ENCODE measurements at regions not wholly inside any gene's neighbourhood (a gene's known extent, or its start where the extent isn't known, plus 50 kb on each side); places are given as distances from the start of the nearest gene placed in this dataset.
"Not testable (repeated sequence)": the region's sequence is repeated elsewhere in the genome, so short reads cannot be mapped to it uniquely, and the experiment has no call there.

DNA sequence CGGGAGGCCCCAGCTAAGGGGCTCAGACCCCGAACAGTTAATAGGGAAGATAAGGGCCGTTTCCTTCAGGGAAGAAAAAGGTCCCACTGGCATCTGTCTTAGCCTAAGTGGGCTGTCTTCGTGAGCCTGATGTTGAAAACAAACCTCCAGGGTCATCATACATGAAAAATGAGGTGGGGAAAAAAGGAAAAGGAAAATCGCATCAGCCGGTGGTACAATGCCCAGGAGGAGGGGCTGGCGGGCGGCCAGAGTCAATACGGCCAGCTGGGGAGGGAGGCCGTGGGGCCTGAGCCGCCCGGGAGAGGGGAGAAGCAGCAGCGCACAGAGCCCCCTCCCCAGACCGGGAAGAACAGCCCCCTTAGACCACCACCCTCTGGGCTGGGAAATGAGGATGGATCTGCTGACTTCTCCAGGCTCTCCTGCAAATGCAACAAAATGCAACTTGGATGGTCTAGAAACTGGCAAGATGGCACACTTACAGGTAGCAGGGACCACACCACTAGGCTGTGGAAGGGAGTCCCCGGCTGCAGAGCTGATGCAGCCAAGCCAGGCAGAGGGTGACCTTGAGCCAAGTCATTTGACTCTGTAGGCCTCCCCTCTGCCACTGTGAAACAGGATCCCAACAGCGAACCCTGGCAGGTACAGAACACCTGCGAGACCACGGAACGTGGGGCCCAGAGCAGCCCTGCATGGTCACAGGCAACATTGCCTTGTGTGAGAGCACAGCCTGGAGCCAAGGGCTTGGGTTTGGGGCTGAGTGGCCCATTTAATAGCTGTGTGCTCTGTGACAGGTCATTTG lies 448.5 kb downstream of the SOX9 start:
- no peaks in the 10 kb centered on the region for H3K9me3 Mint-ChIP-seq (ENCODE audit: low read depth)
- H3K36me3 Mint-ChIP-seq (ENCODE audit: low read depth): no peaks in the 10 kb centered on the region
- no peak overlapping the region for H3K4me3 Mint-ChIP-seq
- no peak overlapping the region for H3K27ac Mint-ChIP-seq
- intact Hi-C loops (cut with DNase I, micrococcal nuclease): no loop called here
- ATAC-seq (no peak), DNase-seq (no peak)
- CTCF ChIA-PET: interaction anchor here (1.3 kb wide), 1 partner anchor 10 kb away, joined by 5 read pairs; no protein-coding TSS in a partner anchor
- POLR2A ChIA-PET: no interaction called here
- peaks cover 2% of the 10 kb centered on the region for H3K4me1 Mint-ChIP-seq
- peaks cover 3% of the 10 kb centered on the region for H3K27me3 Mint-ChIP-seq

DNA sequence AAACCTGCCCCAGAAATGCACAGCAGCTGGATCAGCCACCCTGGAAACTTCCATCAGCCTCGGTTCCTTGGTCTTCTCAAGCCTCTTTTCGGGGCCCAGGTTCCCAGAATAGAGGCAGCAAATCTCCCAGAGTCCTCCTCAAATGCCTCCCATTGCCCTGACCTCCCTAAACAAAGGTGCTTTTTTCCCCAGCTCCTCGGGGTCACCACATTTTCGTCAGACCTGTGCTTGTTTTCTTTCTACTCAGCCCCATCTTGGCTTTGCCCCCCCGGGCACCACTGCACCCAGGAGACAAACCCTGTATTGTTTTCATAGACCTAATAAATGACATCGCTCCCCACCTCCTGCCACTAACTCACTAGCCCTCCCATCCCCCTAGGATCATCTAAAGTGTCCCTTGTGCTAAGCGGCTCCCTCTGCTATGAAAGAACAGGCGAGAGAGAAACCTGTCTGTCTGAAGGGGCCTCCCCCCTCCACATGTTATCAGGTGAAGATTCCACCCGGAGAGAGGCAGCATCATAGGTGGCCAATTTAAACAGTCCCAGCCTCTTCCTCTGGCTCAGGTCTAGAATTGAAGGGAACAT lies 451.1 kb downstream of the SOX9 start:
- POLR2A ChIA-PET: no interaction called here
- H3K36me3 Mint-ChIP-seq (ENCODE audit: low read depth): no peaks in the 10 kb centered on the region
- peaks cover 2% of the 10 kb centered on the region for H3K4me1 Mint-ChIP-seq
- DNase-seq (no peak), ATAC-seq (no peak)
- H3K27me3 Mint-ChIP-seq: peaks cover 4% of the 10 kb centered on the region
- no peak overlapping the region for H3K4me3 Mint-ChIP-seq
- intact Hi-C loops (cut with DNase I, micrococcal nuclease): no loop called here
- CTCF ChIA-PET: no interaction called here
- H3K27ac Mint-ChIP-seq: no peak overlapping the region
- H3K9me3 Mint-ChIP-seq (ENCODE audit: low read depth): no peaks in the 10 kb centered on the region

DNA sequence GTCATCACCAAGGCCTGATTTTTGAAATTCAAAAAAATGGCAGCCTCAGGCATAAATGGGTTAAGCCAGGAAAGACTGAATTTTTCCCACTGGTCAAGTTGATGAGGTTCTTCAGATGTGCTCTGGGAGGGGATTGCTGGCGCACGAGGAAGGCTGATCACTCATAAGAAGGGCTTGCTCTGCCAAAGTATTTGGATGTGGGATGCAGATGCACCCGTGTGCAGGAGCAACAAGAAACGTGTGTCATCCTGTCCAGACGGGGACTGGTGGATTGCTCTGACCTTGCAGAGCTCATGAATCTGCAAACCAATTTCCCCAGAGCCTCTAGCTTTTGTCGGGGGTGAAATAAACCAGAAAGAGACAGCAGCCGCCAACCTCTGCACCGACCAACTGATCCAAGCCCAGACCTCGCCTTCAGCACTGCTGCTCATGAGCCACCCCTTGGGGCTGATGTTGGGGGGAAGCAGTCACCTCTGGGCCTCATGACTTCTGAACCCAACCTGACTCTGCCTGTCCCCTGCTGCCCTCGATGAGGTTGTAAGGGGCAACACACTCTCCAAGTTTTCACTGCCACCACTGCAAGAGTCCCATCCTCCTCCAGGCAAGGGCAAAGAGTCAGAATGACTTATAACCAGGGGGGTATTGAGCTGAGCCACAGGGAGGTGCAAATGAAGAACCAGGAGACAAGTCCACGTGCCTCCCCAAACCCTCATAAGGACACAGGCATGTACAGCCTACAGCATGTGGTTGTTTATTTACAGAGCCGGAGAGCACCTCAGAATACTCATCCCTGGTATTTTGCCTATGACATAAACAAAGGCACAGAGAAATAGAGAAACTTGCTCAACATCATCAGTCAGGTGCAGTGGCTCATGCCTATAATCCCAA lies 452.0 kb downstream of the SOX9 start:
- H3K9me3 Mint-ChIP-seq (ENCODE audit: low read depth): no peaks in the 10 kb centered on the region
- H3K4me3 Mint-ChIP-seq: no peak overlapping the region
- H3K4me1 Mint-ChIP-seq: no peaks in the 10 kb centered on the region
- H3K36me3 Mint-ChIP-seq (ENCODE audit: low read depth): no peaks in the 10 kb centered on the region
- H3K27ac Mint-ChIP-seq: no peak overlapping the region
- H3K27me3 Mint-ChIP-seq: peaks cover 4% of the 10 kb centered on the region
- ChIA-PET POLR2A (no interaction called here), CTCF (interaction anchor here (0.6 kb wide), 1 partner anchor 10 kb away, joined by 3 read pairs; no protein-coding TSS in a partner anchor)
- ATAC-seq: no peak
- DNase-seq: no peak
- intact Hi-C loops (cut with DNase I, micrococcal nuclease): no loop called here

DNA sequence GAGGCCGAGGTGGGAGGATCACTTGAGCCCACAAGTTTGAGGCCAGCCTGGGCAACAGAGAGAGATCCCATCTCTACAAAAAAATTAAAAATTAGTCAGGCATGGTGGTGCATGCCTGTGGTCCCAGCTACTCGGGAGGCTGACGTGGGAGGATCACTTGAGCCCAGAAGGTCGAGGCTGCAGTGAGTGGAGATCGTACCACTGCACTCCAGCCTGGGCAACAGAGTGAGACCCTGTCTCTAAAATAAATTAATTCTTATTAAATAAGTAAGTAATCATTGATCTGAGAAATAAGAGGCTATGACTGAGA lies 452.6 kb downstream of the SOX9 start:
- CTCF ChIA-PET: interaction anchor here (0.6 kb wide), 1 partner anchor 9 kb away, joined by 3 read pairs; no protein-coding TSS in a partner anchor
- H3K9me3 Mint-ChIP-seq (ENCODE audit: low read depth); DNase-seq; POLR2A ChIA-PET; H3K36me3 Mint-ChIP-seq (ENCODE audit: low read depth); ATAC-seq; H3K4me1 Mint-ChIP-seq; H3K27ac Mint-ChIP-seq; intact Hi-C loops (cut with DNase I, micrococcal nuclease); H3K27me3 Mint-ChIP-seq; H3K4me3 Mint-ChIP-seq: not testable (repeated sequence)

DNA sequence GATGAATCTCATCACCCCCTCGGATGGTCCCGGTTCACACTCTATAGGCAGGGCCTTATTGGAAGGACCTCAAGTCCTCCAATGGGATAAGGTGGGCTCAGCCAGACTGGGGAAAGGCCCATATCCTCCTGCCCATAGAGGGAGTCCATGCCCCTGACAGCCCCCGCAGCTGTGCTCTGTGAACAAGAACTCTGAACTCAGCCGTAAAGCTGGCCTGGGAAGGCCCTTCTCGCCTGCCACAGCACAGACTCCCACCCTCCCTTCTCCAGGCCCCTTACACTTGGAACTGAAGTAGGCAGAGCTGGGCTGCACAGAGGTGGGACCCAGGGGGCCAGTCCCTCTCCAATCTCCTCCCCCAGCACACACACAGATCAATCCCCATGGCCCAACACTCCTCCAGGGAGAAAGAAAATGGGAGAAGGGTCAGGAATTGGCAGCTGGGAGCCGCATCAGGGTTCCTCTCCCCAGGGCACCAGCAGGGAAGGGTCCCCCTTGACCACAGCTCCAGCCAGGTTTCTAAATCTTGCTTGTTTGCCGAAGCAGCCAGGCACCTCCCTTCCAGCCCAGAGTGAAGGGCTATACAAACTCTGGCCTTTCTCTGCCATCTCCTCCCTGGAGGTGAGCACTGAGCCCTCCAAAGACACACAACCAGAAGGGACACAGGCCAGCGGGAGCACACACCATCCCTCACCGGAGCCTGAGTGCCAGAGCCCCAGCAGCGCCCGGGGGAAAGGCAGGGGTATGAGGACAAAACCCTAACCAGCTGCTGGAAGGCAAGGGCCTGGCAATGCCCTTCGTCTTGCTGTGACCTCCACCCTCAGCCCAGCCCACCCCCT lies 454.1 kb downstream of the SOX9 start:
- no peak overlapping the region for H3K27ac Mint-ChIP-seq
- ATAC-seq: no peak
- DNase-seq: no peak

DNA sequence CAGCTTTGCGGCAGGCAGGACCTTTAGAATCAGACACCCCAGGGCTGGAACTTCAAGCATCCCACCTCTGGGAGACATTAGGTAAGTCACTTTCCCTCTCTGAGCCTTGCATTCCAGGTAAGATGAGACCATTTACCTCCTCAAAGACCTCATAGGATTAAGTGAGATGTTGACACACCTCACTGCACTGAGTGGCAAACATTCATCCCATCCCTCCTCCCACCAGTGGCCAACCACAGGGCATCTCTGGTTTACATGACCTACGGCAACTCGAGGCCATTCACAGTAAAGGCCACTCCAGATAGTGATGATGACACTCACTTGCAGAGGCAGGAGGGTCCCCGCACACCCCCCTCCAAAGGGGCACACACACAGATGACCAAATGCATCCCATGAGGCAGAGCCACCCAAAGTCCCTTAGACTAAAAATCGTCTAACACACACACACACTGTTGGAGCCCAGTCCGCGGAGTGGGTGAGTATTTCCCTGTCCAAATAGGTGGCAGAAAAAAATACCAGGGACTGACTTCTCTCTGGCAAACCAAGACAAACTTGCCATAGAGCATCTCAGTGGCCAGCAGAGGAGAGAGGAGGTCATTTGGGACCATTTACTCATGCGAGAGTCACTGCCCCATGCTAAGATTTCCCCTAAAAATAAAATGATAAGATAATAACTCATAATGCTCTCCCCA lies 454.9 kb downstream of the SOX9 start:
- H3K4me1 Mint-ChIP-seq: no peaks in the 10 kb centered on the region
- intact Hi-C loops (cut with DNase I, micrococcal nuclease): no loop called here
- CTCF ChIA-PET: no interaction called here
- H3K27me3 Mint-ChIP-seq: peaks cover 4% of the 10 kb centered on the region
- no peak overlapping the region for H3K27ac Mint-ChIP-seq
- H3K9me3 Mint-ChIP-seq (ENCODE audit: low read depth): no peaks in the 10 kb centered on the region
- DNase-seq (no peak), ATAC-seq (no peak)
- H3K4me3 Mint-ChIP-seq: no peak overlapping the region
- POLR2A ChIA-PET: no interaction called here
- H3K36me3 Mint-ChIP-seq (ENCODE audit: low read depth): no peaks in the 10 kb centered on the region

More for the DNA sequence above, 454.1 kb downstream of the SOX9 start:
- intact Hi-C loops (cut with DNase I, micrococcal nuclease): no loop called here
- Mint-ChIP-seq H3K36me3 (ENCODE audit: low read depth) (no peaks in the 10 kb centered on the region), H3K27me3 (peaks cover 4% of the 10 kb centered on the region), H3K4me1 (no peaks in the 10 kb centered on the region), H3K9me3 (ENCODE audit: low read depth) (no peaks in the 10 kb centered on the region), H3K4me3 (no peak overlapping the region)
- CTCF ChIA-PET: no interaction called here
- POLR2A ChIA-PET: no interaction called here

DNA sequence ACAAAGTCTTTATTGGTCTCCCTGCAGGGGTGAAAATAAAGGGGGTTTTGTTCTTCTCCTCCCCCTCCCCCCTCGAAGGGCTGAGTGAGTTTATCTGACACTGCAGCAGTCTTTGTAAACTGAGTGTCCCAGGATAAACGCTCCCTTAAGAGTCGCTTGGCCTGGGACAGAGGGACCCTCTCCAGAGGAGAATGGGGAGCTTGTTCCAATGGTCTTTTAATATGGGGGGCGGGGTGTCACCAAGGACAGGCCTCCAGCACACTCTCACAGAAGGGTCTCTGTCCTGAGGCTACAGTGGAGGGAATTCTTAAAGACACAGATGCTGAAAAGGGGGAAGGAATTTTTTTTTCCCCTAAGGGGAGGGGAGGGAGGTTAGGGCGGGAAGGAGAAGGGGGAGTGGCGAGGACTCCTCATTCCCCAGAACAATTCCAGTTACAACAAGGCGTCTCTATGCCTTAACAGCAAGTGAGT lies 455.5 kb downstream of the SOX9 start:
- H3K4me3 Mint-ChIP-seq: no peak overlapping the region
- no peak overlapping the region for H3K27ac Mint-ChIP-seq
- H3K36me3 Mint-ChIP-seq (ENCODE audit: low read depth): no peaks in the 10 kb centered on the region
- H3K9me3 Mint-ChIP-seq (ENCODE audit: low read depth): no peaks in the 10 kb centered on the region
- ATAC-seq (no peak), DNase-seq (no peak)
- H3K4me1 Mint-ChIP-seq: no peaks in the 10 kb centered on the region
- CTCF ChIA-PET: no interaction called here
- POLR2A ChIA-PET: no interaction called here
- peaks cover 4% of the 10 kb centered on the region for H3K27me3 Mint-ChIP-seq
- intact Hi-C loops (cut with DNase I, micrococcal nuclease): no loop called here

DNA sequence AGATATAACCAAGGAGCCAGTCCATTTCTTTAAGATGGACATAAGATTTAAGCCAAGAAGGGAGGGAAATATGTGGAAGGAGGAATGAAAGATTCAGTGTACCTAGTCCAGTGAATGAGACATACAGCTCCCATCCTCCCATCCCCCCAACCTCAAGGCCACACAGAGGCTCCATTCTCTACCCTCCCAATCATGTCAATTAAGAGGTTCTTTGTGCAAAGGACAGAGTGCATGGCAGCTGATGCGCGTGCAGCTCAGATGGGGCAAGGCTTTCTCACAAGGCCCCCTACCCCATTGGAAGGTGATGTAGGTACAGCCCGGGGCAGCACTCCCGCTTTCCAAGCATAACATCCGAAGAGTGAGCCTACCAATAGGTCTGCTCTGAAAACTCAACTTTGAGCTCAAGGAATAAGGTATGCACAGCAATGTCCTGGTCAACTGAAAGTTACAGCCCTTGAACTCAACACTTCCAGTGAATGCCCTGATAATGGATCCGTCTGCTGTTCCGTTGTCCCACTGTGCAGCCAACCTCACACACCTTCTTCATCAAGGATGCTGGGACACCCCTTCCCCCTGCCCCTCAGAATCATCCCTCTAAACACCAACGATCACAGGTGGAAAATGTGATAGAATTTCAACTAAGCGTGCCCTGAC lies 458.1 kb downstream of the SOX9 start:
- Mint-ChIP-seq H3K27me3 (peaks cover 4% of the 10 kb centered on the region), H3K9me3 (ENCODE audit: low read depth) (no peaks in the 10 kb centered on the region), H3K4me3 (no peak overlapping the region), H3K27ac (no peak overlapping the region), H3K4me1 (no peaks in the 10 kb centered on the region), H3K36me3 (ENCODE audit: low read depth) (no peaks in the 10 kb centered on the region)
- intact Hi-C loops (cut with DNase I, micrococcal nuclease): no loop called here
- DNase-seq (no peak), ATAC-seq (no peak)
- CTCF ChIA-PET: interaction anchor here (0.5 to 2.3 kb wide), 3 partner anchors 19 to 35 kb away, joined by 3 to 6 read pairs (median 4); no protein-coding TSS in a partner anchor
- POLR2A ChIA-PET: no interaction called here

DNA sequence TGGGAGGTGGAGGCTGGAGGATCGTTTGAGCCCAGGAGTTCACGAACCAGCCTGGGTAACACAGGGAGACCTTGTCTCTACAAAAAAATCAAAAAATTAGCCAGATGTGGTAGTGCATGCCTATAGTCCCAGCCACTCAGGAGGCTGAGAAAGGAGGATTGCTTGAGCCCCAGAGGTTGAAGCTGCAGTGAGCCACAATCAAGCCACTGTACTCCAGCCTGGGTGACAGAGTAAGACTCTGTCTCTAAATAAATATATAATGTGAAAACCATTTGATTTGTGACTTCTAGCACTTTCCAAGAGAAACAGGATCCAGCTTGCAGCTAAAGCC lies 459.1 kb downstream of the SOX9 start:
- Mint-ChIP-seq H3K9me3 (ENCODE audit: low read depth) (no peaks in the 10 kb centered on the region), H3K27me3 (no peaks in the 10 kb centered on the region), H3K4me1 (no peaks in the 10 kb centered on the region), H3K27ac (no peak overlapping the region), H3K4me3 (no peak overlapping the region), H3K36me3 (ENCODE audit: low read depth) (no peaks in the 10 kb centered on the region)
- intact Hi-C loops (cut with DNase I, micrococcal nuclease): no loop called here
- ChIA-PET CTCF (interaction anchor here (1.0 to 1.6 kb wide), 4 partner anchors 17 to 147 kb away, joined by 4 to 10 read pairs (median 4); no protein-coding TSS in a partner anchor), POLR2A (no interaction called here)
- no peak for DNase-seq
- no peak for ATAC-seq

DNA sequence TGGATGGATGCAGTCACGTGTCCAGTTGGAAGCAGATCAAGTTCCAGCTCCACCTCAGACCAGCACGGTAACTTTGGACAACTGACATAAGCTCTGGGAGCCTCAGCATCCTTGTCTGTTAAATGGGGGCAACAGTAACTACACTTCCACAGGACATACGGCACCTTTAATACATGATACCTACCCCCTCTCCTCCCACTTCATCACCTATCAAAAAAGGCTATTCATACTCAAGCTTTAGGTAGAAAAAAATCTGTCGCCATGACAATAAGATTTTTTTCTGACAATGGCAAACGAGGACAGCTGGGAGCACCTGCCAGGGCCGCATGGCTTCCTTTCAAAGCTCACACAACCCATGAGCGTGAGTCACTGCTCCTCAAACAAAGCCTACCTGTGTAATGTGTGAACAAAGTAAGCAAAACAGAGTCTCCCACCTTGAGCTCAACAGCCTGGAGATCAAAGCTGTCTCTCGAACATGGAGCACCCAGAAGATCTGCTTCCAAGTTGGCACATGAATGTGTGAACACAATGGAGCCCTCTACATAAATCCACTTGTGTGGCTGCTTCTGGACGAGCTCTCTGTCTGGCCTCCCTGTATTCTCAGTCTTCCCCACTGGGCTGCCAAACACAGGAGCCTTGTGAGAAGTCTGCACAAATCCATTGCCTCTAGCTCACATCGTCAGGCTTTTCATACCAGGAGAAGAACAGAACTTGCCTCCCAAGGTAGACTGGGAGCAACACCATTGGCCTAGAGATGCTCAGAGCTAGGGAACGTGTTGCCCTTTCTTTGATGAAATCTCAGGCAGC lies 459.7 kb downstream of the SOX9 start:
- POLR2A ChIA-PET: no interaction called here
- no peaks in the 10 kb centered on the region for H3K9me3 Mint-ChIP-seq (ENCODE audit: low read depth)
- intact Hi-C loops (cut with DNase I, micrococcal nuclease): no loop called here
- H3K27ac Mint-ChIP-seq: no peak overlapping the region
- CTCF ChIA-PET: interaction anchor here (0.6 to 1.6 kb wide), 5 partner anchors 18 to 553 kb away, joined by 4 to 10 read pairs (median 5); no protein-coding TSS in a partner anchor
- no peaks in the 10 kb centered on the region for H3K36me3 Mint-ChIP-seq (ENCODE audit: low read depth)
- DNase-seq (no peak), ATAC-seq (no peak)
- no peak overlapping the region for H3K4me3 Mint-ChIP-seq
- no peaks in the 10 kb centered on the region for H3K4me1 Mint-ChIP-seq
- H3K27me3 Mint-ChIP-seq: no peaks in the 10 kb centered on the region

All from activated CD4-positive, alpha-beta T cell treated with anti-CD3 and anti-CD28 coated beads for 36 hours (primary cell).